ENCODE measurements at regions not wholly inside any gene's neighbourhood (a gene's known extent, or its start where the extent isn't known, plus 50 kb on each side); places are given as distances from the start of the nearest gene placed in this dataset.

DNA sequence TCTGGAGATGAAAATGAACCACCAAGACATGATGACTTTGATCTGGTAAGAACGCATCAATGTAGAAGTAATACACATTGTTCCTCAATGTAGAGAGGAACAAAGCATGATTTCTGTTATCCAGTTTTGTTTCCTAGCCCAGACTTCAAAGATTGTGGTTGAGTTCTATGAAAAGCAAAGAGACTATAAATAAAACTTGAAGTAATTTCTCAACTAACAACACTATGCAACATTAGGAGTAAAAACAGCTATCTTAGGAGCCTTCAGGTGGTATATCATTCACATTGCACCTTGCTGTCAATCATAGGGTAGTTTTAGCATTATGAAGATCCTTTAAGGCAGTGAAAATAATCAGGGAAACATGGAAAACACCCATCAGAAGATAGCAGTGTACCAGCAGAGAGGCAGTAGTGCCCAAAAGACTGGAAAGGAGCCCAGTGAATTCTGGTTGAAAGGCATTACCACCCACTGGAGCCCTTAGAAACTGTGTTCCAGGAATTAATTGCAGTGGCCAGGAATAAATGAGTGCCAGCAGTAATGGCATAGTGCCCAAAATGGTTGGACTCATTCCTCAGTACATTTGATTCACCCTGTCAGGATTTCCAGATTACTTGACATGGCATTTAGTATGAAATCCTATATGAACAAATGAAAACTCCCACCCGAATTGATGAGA lies 300.7 kb upstream of the CXXC4 start:
- no peak for ATAC-seq
- TF ChIP-seq OSR1 (CRISPR knock-in tag; IDR thresholded peaks at IDR 0.05) = no peak
- TF ChIP-seq, protein P1, sequence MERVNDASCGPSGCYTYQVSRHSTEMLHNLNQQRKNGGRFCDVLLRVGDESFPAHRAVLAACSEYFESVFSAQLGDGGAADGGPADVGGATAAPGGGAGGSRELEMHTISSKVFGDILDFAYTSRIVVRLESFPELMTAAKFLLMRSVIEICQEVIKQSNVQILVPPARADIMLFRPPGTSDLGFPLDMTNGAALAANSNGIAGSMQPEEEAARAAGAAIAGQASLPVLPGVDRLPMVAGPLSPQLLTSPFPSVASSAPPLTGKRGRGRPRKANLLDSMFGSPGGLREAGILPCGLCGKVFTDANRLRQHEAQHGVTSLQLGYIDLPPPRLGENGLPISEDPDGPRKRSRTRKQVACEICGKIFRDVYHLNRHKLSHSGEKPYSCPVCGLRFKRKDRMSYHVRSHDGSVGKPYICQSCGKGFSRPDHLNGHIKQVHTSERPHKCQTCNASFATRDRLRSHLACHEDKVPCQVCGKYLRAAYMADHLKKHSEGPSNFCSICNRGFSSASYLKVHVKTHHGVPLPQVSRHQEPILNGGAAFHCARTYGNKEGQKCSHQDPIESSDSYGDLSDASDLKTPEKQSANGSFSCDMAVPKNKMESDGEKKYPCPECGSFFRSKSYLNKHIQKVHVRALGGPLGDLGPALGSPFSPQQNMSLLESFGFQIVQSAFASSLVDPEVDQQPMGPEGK (CRISPR knock-in tag; IDR thresholded peaks at IDR 0.05; ENCODE audit: borderline replicate concordance) = no peak
- TF ChIP-seq CSRNP3 (CRISPR knock-in tag; IDR thresholded peaks at IDR 0.05) = no peak
- no peak for TF ChIP-seq ZNF565 (CRISPR knock-in tag; conservative IDR thresholded peaks at IDR 0.05; ENCODE audit: low read depth)
- no peak for TF ChIP-seq PPARA (CRISPR knock-in tag; IDR thresholded peaks at IDR 0.05; ENCODE audit: borderline replicate concordance)
- TF ChIP-seq ZC3H10 (CRISPR knock-in tag; IDR thresholded peaks at IDR 0.05) = no peak
- TF ChIP-seq CREB5 (CRISPR knock-in tag; IDR thresholded peaks at IDR 0.05; ENCODE audit: low read depth) = no peak
- TF ChIP-seq ISL1 (CRISPR knock-in tag; IDR thresholded peaks at IDR 0.05) = no peak
- TF ChIP-seq TCF4 (CRISPR knock-in tag; IDR thresholded peaks at IDR 0.05; ENCODE audit: borderline replicate concordance) = no peak
- no peak for TF ChIP-seq ZNF8 (CRISPR knock-in tag; IDR thresholded peaks at IDR 0.05)
- TF ChIP-seq GLIS3 (CRISPR knock-in tag; IDR thresholded peaks at IDR 0.05) = no peak
- TF ChIP-seq ESRRG (CRISPR knock-in tag; IDR thresholded peaks at IDR 0.05) = no peak
- TF ChIP-seq, protein P2, sequence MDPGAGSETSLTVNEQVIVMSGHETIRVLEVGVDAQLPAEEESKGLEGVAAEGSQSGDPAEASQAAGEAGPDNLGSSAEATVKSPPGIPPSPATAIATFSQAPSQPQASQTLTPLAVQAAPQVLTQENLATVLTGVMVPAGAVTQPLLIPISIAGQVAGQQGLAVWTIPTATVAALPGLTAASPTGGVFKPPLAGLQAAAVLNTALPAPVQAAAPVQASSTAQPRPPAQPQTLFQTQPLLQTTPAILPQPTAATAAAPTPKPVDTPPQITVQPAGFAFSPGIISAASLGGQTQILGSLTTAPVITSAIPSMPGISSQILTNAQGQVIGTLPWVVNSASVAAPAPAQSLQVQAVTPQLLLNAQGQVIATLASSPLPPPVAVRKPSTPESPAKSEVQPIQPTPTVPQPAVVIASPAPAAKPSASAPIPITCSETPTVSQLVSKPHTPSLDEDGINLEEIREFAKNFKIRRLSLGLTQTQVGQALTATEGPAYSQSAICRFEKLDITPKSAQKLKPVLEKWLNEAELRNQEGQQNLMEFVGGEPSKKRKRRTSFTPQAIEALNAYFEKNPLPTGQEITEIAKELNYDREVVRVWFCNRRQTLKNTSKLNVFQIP (CRISPR knock-in tag; IDR thresholded peaks at IDR 0.05; ENCODE audit: borderline replicate concordance, low read depth) = no peak
- TF ChIP-seq SNAI2 (CRISPR knock-in tag; IDR thresholded peaks at IDR 0.05) = no peak
- no peak for TF ChIP-seq TSHZ2 (CRISPR knock-in tag; IDR thresholded peaks at IDR 0.05)
- no peak for TF ChIP-seq ZFP3 (CRISPR knock-in tag; IDR thresholded peaks at IDR 0.05)
- no peak for TF ChIP-seq BACH2 (CRISPR knock-in tag; IDR thresholded peaks at IDR 0.05; ENCODE audit: borderline replicate concordance)

DNA sequence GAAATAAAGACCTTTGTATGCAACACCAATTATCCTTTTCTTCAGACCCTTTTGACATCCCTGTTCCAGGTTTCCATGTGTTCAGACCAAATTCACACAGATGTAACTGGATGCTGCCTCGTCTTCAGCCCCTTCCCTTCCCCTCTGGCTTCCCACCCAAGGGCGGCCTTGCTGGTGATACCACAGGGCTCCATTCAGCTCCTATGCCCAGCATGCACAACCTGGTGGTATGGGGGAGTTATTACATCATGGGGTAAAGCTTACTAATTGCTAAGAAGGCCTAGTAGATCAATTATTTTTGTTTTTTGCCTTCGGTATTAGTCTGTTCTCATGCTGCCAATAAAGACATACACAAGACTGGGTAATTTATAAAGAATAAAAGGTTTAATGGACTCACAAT lies 317.0 kb upstream of the CXXC4 start:
- ATAC-seq = no peak
- TF ChIP-seq BACH2 (CRISPR knock-in tag; IDR thresholded peaks at IDR 0.05; ENCODE audit: borderline replicate concordance) = no peak
- no peak for TF ChIP-seq ARNTL (CRISPR knock-in tag; IDR thresholded peaks at IDR 0.05; ENCODE audit: borderline replicate concordance, low read depth)
- no peak for TF ChIP-seq ZFP3 (CRISPR knock-in tag; IDR thresholded peaks at IDR 0.05)
- no peak for TF ChIP-seq RARB (CRISPR knock-in tag; IDR thresholded peaks at IDR 0.05)
- no peak for TF ChIP-seq ZNF8 (CRISPR knock-in tag; IDR thresholded peaks at IDR 0.05)
- TF ChIP-seq OSR1 (CRISPR knock-in tag; IDR thresholded peaks at IDR 0.05) = no peak
- no peak for TF ChIP-seq ZFP30 (CRISPR knock-in tag; IDR thresholded peaks at IDR 0.05)
- TF ChIP-seq TCF4 (CRISPR knock-in tag; IDR thresholded peaks at IDR 0.05; ENCODE audit: borderline replicate concordance) = no peak
- TF ChIP-seq ESRRG (CRISPR knock-in tag; IDR thresholded peaks at IDR 0.05) = no peak

DNA sequence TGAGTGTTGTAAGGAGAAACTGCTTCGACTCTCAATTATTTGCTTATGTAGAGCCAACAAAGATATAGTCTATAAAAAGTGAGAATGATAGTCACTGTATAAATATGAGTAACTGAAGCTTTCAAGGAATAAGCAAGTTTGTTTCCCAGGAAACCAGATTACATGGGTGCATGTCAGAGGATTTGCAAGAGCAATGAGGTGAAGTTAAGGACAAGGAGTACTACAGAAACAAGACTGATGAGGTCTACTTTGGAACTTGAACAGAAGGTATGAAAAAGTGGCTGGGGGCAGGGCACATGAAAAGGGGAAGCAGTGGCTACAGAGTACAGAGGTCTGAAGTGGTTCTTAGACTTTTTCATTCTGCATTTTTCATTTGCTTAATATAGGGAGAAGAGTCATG lies 321.0 kb upstream of the CXXC4 start:
- TF ChIP-seq CSRNP3 (CRISPR knock-in tag; IDR thresholded peaks at IDR 0.05) (no peak), ZNF70 (CRISPR knock-in tag; IDR thresholded peaks at IDR 0.05) (no peak), ISL1 (CRISPR knock-in tag; IDR thresholded peaks at IDR 0.05) (no peak), TCF4 (CRISPR knock-in tag; IDR thresholded peaks at IDR 0.05; ENCODE audit: borderline replicate concordance) (no peak), ESRRG (CRISPR knock-in tag; IDR thresholded peaks at IDR 0.05) (no peak), OSR1 (CRISPR knock-in tag; IDR thresholded peaks at IDR 0.05) (no peak), TOX (CRISPR knock-in tag; IDR thresholded peaks at IDR 0.05; ENCODE audit: borderline replicate concordance) (no peak)
- no peak for ATAC-seq

All from SK-N-SH treated with all-trans-retinoic acid at 6 μM for 48 hours (cell line).